ENCODE measurements at regions not wholly inside any gene's neighbourhood (a gene's known extent, or its start where the extent isn't known, plus 50 kb on each side); places are given as distances from the start of the nearest gene placed in this dataset.

DNA sequence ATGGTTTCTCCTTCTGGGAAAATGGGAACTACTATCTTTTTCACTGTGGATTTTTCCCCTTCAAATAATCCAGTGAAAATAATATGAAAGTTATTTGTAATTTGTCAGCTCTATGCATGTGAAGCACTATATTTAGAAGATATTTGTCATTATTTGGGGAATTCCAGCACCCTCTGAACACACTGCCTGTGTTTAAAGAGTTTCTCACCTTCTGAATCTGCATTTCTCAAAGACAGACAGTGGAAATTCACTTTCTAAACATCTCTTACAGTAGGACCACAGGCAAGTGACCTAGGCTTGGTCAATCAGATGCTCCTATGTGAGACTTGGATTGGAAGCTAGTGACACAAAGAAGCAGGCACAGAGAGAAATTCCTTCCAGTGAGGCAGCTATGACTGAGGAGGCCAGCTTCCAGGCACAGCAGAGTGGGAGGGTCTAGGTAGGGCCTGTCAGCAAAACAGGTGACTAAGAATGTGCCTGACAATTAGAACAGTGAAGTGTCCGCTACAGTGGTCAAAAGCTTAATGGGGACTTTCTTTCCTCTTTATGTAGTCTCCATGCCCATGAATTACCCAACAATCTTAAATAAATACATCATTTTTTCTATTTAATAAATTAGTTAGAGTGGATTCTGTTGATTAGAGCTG is 167.2 kb downstream of the HMHB1 start:
- TF ChIP-seq, protein P1, sequence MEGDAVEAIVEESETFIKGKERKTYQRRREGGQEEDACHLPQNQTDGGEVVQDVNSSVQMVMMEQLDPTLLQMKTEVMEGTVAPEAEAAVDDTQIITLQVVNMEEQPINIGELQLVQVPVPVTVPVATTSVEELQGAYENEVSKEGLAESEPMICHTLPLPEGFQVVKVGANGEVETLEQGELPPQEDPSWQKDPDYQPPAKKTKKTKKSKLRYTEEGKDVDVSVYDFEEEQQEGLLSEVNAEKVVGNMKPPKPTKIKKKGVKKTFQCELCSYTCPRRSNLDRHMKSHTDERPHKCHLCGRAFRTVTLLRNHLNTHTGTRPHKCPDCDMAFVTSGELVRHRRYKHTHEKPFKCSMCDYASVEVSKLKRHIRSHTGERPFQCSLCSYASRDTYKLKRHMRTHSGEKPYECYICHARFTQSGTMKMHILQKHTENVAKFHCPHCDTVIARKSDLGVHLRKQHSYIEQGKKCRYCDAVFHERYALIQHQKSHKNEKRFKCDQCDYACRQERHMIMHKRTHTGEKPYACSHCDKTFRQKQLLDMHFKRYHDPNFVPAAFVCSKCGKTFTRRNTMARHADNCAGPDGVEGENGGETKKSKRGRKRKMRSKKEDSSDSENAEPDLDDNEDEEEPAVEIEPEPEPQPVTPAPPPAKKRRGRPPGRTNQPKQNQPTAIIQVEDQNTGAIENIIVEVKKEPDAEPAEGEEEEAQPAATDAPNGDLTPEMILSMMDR (IDR thresholded peaks at IDR 0.05 in 8 of 11, conservative IDR thresholded peaks at IDR 0.05 in 3 of 11) = no peak
- TF ChIP-seq POLR2AphosphoS5 (IDR thresholded peaks at IDR 0.05) = no peak
- no peak for TF ChIP-seq POLR2A (IDR thresholded peaks at IDR 0.05)
